HCT116 (cell line): ENCODE measurements at regions not wholly inside any gene's neighbourhood (a gene's known extent, or its start where the extent isn't known, plus 50 kb on each side); places are given as distances from the start of the nearest gene placed in this dataset.

Source experiments
- ATAC-seq: fragments of 200-7000 bp; cut with Tn5 transposase; 2 replicates; pipeline ENCODE4 v1.9.1; 2020; ENCODE audit warnings: mild to moderate bottlenecking, moderate library complexity
- BruUV-seq: library from RNA; stranded (reverse); fragments of 400-500 nt; replicated peaks from 2 replicates; lab custom pipeline; 2021; lab: Mats Ljungman, UMichigan
- CTCF ChIA-PET: fragments of 300-600 bp; sonication (Branson Sonifier 250); formaldehyde crosslinking; loops from one replicate; lab custom pipeline; 2021; ENCODE audit warnings: antibody characterized with exemption; lab: Charles Lee
- POLR2A ChIA-PET: fragments of 300-600, 350-600 bp; sonication (Branson Sonifier 250); formaldehyde crosslinking; loops from one replicate; lab custom pipeline; 2021; ENCODE audit warnings: antibody characterized with exemption; lab: Charles Lee
- RAD21 ChIA-PET, 2 experiments: fragments of 300-600 bp; sonication (Branson Sonifier 250); formaldehyde crosslinking; loops; one replicate each; lab custom pipeline; 2023; ENCODE audit warnings: low total read pairs in 2 of 2; ENCODE audit not compliant: uncharacterized antibody in 2 of 2, unreplicated experiment in 2 of 2, low non-redundant PET in 1 of 2; lab: Charles Lee
- DNase-seq: peaks from one replicate; pipeline ENCODE4 v3.0.0-alpha.2; 2010; ENCODE audit warnings: low read depth, low spot score
- H2AFZ ChIP-seq: fragments of 200-600 bp; shearing (Covaris generic), sonication (generic); 2 replicates; pipeline ENCODE4 v1.6.1; 2017; ENCODE audit warnings: low read depth, mixed run types, mixed read lengths, antibody characterized with exemption, low read length; ENCODE audit not compliant: poor library complexity, severe bottlenecking
- H3K27ac ChIP-seq: 2 replicates; pipeline ENCODE4 v1.5.1; 2012; ENCODE audit warnings: low read depth, low read length
- H3K27me3 ChIP-seq: fragments of 200-600 bp; sonication (generic); 2 replicates; pipeline ENCODE4 v1.6.1; 2016; ENCODE audit warnings: mixed run types, low read length, mixed read lengths; ENCODE audit not compliant: insufficient read depth
- H3K36me3 ChIP-seq, 2 experiments: fragments of 200-500 bp in 1 of 2; fragments of 200-600 bp in 1 of 2; sonication (Bioruptor generic) in 1 of 2; sonication (generic) in 1 of 2; 2 replicates each; pipeline versions ENCODE4 v1.5.1 to v1.6.1; 2014 to 2016; ENCODE audit warnings: low read length in 2 of 2, inconsistent platforms in 1 of 2, mixed read lengths in 1 of 2, mixed run types in 1 of 2; ENCODE audit not compliant: insufficient read depth in 2 of 2, control insufficient read depth in 1 of 2
- H3K4me1 ChIP-seq, 2 experiments: fragments of 200-600 bp in 1 of 2; sonication (generic) in 1 of 2; 2 replicates each; pipeline versions ENCODE4 v1.5.1 to v1.6.1; 2012 to 2017; ENCODE audit warnings: low read length in 2 of 2, inconsistent platforms in 1 of 2, mild to moderate bottlenecking in 1 of 2, mixed read lengths in 1 of 2, mixed run types in 1 of 2, moderate library complexity in 1 of 2; ENCODE audit not compliant: insufficient read depth in 2 of 2, control insufficient read depth in 1 of 2
- H3K4me2 ChIP-seq: fragments of 200-600 bp; sonication (generic); 2 replicates; pipeline ENCODE4 v1.6.1; 2017; ENCODE audit warnings: mixed run types, low read length, mixed read lengths
- H3K4me3 ChIP-seq, 2 experiments: fragments of 200-600 bp in 1 of 2; sonication (generic) in 1 of 2; replicated peaks in 1 of 2; 2 replicates each; pipeline ENCODE4 v1.5.1; 2011 to 2016; ENCODE audit warnings: low read length in 2 of 2, control low read depth in 1 of 2, low read depth in 1 of 2, mild to moderate bottlenecking in 1 of 2, mixed read lengths in 1 of 2, mixed run types in 1 of 2
- H3K79me2 ChIP-seq: fragments of 200-600 bp; sonication (generic); 2 replicates; pipeline ENCODE4 v1.6.1; 2017; ENCODE audit warnings: mild to moderate bottlenecking, mixed run types, low read length, moderate library complexity, mixed read lengths; ENCODE audit not compliant: insufficient read depth
- H3K9ac ChIP-seq: fragments of 200-600 bp; sonication (generic); 2 replicates; pipeline ENCODE4 v1.6.1; 2016; ENCODE audit warnings: low read length, mixed read lengths
- H3K9me2 ChIP-seq: fragments of 200-600 bp; sonication (generic), shearing (Covaris generic); 2 replicates; pipeline ENCODE4 v1.6.1; 2017; ENCODE audit warnings: mixed run types, mild to moderate bottlenecking, moderate library complexity; ENCODE audit not compliant: insufficient read depth
- H3K9me3 ChIP-seq, 2 experiments: fragments of 200-500 bp in 1 of 2; fragments of 200-600 bp in 1 of 2; sonication (Bioruptor generic) in 1 of 2; sonication (generic) in 1 of 2; 2 replicates each; pipeline ENCODE4 v1.6.1; 2014 to 2017; ENCODE audit warnings: low read length in 2 of 2, mixed read lengths in 2 of 2, inconsistent platforms in 1 of 2, low read depth in 1 of 2, mild to moderate bottlenecking in 1 of 2, mixed run types in 1 of 2, moderate library complexity in 1 of 2; ENCODE audit not compliant: control insufficient read depth in 1 of 2, insufficient read depth in 1 of 2
- H4K20me1 ChIP-seq: fragments of 200-600 bp; sonication (generic), shearing (Covaris generic); 2 replicates; pipeline ENCODE4 v1.6.1; 2017; ENCODE audit warnings: mixed run types, mild to moderate bottlenecking, moderate library complexity; ENCODE audit not compliant: insufficient read depth
- CTCF ChIP-seq, 3 experiments: fragments of 200-600 bp in 1 of 3; sonication (generic) in 1 of 3; IDR thresholded peaks in 2 of 3; conservative IDR thresholded peaks in 1 of 3; 2 replicates each; pipeline ENCODE4 v1.5.1; 2012 to 2017; ENCODE audit warnings: low read depth in 2 of 3, low read length in 2 of 3, antibody characterized with exemption in 1 of 3, borderline replicate concordance in 1 of 3, control low read depth in 1 of 3, mild to moderate bottlenecking in 1 of 3, mixed read lengths in 1 of 3, mixed run types in 1 of 3, moderate library complexity in 1 of 3; ENCODE audit not compliant: insufficient read depth in 1 of 3
- FOSL1 ChIP-seq: IDR thresholded peaks from 2 replicates; pipeline ENCODE4 v1.6.1; 2012; ENCODE audit warnings: low read depth
- JUND ChIP-seq: IDR thresholded peaks from 2 replicates; pipeline ENCODE4 v1.6.1; 2012
- POLR2AphosphoS5 ChIP-seq: IDR thresholded peaks from 2 replicates; pipeline ENCODE4 v1.6.1; 2011; ENCODE audit warnings: mild to moderate bottlenecking, low read depth, low read length, moderate library complexity
- SRF ChIP-seq: IDR thresholded peaks from 2 replicates; pipeline ENCODE4 v1.6.1; 2012; ENCODE audit warnings: low read depth
- intact Hi-C: fragments of 100-400 bp; cut with micrococcal nuclease; formaldehyde crosslinking; loops from 2 replicates; pipeline ENCODE4 v1.10.0; 2022

GRCh38 chr12:78559416-78559815 lies 305.2 kb upstream of the SYT1 start:
- intact Hi-C loops: no loop called here
- no peak overlapping the region for H2AFZ ChIP-seq
- H3K4me3 ChIP-seq: no peak overlapping the region
- DNase-seq (no peak), ATAC-seq (no peak)
- H3K9me2 ChIP-seq: no peaks in the 10 kb centered on the region
- no peak overlapping the region for H3K4me2 ChIP-seq
- H3K9ac ChIP-seq: no peak overlapping the region
- no peaks in the 10 kb centered on the region for H3K79me2 ChIP-seq
- no peaks in the 10 kb centered on the region for H3K4me1 ChIP-seq
- RAD21 ChIA-PET: no interaction called here
- H4K20me1 ChIP-seq: no peaks in the 10 kb centered on the region
- no TSS peak for BruUV-seq
- POLR2A ChIA-PET: no interaction called here
- H3K36me3 ChIP-seq: no peaks in the 10 kb centered on the region
- no peak for TF ChIP-seq FOSL1
- no peak for TF ChIP-seq SRF
- TF ChIP-seq JUND: no peak
- TF ChIP-seq, all 23 proteins: peak for 0
- Histone ChIP-seq H3K27ac (no peak overlapping the region), H3K9me3 (no peaks in the 10 kb centered on the region), H3K27me3 (no peaks in the 10 kb centered on the region)
- CTCF ChIA-PET: interaction anchor here (1.0 to 1.8 kb wide), 2 partner anchors 25 to 89 kb away, joined by 3 to 7 read pairs; no protein-coding TSS in a partner anchor

DNA sequence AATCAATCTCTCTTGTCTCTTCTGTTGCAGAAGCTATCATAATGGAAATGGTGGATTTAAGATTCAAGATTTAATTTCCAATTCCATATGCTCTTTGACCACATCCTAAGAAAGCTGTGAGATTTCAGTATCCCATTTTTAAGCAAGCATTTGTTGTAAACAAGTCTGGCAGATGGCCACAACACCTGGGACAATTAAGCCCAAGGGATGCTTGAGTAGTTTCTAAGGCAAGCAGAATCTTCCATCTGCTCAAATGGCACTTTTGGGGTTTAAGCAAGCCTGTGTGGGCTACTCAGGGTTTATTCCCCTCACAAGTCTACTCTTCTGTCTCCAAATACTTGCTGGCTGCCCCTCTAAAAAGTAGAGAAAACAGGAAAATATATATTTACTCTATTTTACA lies 304.7 kb upstream of the SYT1 start:
- H3K9ac ChIP-seq: no peak overlapping the region
- ChIA-PET RAD21 (no interaction called here), CTCF (interaction anchor here (1.8 kb wide), 1 partner anchor 89 kb away, joined by 7 read pairs; no protein-coding TSS in a partner anchor), POLR2A (no interaction called here)
- H3K9me3 ChIP-seq: no peaks in the 10 kb centered on the region
- no peak overlapping the region for H3K4me3 ChIP-seq
- no peaks in the 10 kb centered on the region for H3K36me3 ChIP-seq
- DNase-seq (no peak), ATAC-seq (no peak)
- intact Hi-C loops: no loop called here
- H3K27me3 ChIP-seq: no peaks in the 10 kb centered on the region
- H3K4me2 ChIP-seq: no peak overlapping the region
- no peak overlapping the region for H3K27ac ChIP-seq
- no peaks in the 10 kb centered on the region for H3K9me2 ChIP-seq
- H3K79me2 ChIP-seq: no peaks in the 10 kb centered on the region
- H2AFZ ChIP-seq: no peak overlapping the region
- no peaks in the 10 kb centered on the region for H3K4me1 ChIP-seq
- TF ChIP-seq POLR2AphosphoS5: no peak
- TF ChIP-seq SRF: no peak
- no peak for TF ChIP-seq CTCF (IDR thresholded peaks at IDR 0.05 in 2 of 3, conservative IDR thresholded peaks at IDR 0.05 in 1 of 3; ENCODE audit: borderline replicate concordance in 1 of 3, insufficient read depth in 1 of 3, low read depth in 2 of 3, low read length in 2 of 3)
- no peaks in the 10 kb centered on the region for H4K20me1 ChIP-seq
- BruUV-seq: no TSS peak
